ENCODE measurements at regions not wholly inside any gene's neighbourhood (a gene's known extent, or its start where the extent isn't known, plus 50 kb on each side); places are given as distances from the start of the nearest gene placed in this dataset.

DNA sequence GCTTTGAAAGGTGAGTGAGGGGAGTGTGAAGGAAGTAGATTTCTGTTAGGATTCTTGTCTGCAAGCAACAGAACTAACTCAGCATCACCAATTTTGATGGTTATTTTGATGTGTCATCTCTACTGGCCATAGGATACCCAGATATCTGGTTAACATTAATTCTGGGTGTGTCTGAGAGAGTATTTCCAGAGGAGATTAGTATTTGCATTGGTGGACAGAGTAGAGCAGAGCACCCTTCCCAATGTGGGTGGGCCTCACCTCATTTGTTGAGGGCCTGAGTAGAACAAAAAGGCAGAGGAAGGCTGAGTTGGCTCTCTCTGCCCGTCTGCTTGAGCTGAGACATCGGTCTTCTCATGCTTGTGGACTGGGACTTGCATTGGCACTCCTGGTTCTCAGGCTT is 121.8 kb upstream of the POU3F1 start:
- Histone ChIP-seq H3K27me3 (ENCODE audit: control insufficient read depth, low read length) (no peaks in the 10 kb centered on the region), H3K4me1 (ENCODE audit: control insufficient read depth, low read length) (peaks cover 15% of the 10 kb centered on the region), H3K4me2 (ENCODE audit: low read length) (no peak overlapping the region), H3K4me3 (ENCODE audit: low read length) (no peak overlapping the region), H3K9me2 (replicated peaks; ENCODE audit: control insufficient read depth, low read length) (no peaks in the 10 kb centered on the region), H3K36me3 (ENCODE audit: control insufficient read depth, low read length) (no peaks in the 10 kb centered on the region), H4K20me1 (ENCODE audit: control insufficient read depth, insufficient read depth, low read depth, low read length) (no peaks in the 10 kb centered on the region), H3K79me2 (ENCODE audit: control insufficient read depth, low read length) (no peaks in the 10 kb centered on the region), H3K27ac (ENCODE audit: low read depth, low read length) (no peak overlapping the region), H3F3A (ENCODE audit: control insufficient read depth, insufficient read depth) (no peaks in the 10 kb centered on the region), H3K9me3 (ENCODE audit: control insufficient read depth, insufficient read depth, low read length) (no peaks in the 10 kb centered on the region)
- no peak for TF ChIP-seq EZH2phosphoT487 (IDR thresholded peaks at IDR 0.05; ENCODE audit: borderline replicate concordance, low read length)
- TF ChIP-seq, protein P1, sequence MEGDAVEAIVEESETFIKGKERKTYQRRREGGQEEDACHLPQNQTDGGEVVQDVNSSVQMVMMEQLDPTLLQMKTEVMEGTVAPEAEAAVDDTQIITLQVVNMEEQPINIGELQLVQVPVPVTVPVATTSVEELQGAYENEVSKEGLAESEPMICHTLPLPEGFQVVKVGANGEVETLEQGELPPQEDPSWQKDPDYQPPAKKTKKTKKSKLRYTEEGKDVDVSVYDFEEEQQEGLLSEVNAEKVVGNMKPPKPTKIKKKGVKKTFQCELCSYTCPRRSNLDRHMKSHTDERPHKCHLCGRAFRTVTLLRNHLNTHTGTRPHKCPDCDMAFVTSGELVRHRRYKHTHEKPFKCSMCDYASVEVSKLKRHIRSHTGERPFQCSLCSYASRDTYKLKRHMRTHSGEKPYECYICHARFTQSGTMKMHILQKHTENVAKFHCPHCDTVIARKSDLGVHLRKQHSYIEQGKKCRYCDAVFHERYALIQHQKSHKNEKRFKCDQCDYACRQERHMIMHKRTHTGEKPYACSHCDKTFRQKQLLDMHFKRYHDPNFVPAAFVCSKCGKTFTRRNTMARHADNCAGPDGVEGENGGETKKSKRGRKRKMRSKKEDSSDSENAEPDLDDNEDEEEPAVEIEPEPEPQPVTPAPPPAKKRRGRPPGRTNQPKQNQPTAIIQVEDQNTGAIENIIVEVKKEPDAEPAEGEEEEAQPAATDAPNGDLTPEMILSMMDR (IDR thresholded peaks at IDR 0.05; ENCODE audit: low read depth, low read length, poor library complexity, severe bottlenecking) = no peak

- no peaks in the 10 kb centered on the region for H3K9me2 ChIP-seq (replicated peaks; ENCODE audit: control insufficient read depth, low read length)
- TF ChIP-seq EZH2phosphoT487 (IDR thresholded peaks at IDR 0.05; ENCODE audit: borderline replicate concordance, low read length) = no peak
- TF ChIP-seq, protein P1 (IDR thresholded peaks at IDR 0.05; ENCODE audit: low read depth, low read length, poor library complexity, severe bottlenecking) = no peak
Observed at GRCh38 chr1:38166461-38166860, 119.9 kb upstream of the POU3F1 start.

DNA sequence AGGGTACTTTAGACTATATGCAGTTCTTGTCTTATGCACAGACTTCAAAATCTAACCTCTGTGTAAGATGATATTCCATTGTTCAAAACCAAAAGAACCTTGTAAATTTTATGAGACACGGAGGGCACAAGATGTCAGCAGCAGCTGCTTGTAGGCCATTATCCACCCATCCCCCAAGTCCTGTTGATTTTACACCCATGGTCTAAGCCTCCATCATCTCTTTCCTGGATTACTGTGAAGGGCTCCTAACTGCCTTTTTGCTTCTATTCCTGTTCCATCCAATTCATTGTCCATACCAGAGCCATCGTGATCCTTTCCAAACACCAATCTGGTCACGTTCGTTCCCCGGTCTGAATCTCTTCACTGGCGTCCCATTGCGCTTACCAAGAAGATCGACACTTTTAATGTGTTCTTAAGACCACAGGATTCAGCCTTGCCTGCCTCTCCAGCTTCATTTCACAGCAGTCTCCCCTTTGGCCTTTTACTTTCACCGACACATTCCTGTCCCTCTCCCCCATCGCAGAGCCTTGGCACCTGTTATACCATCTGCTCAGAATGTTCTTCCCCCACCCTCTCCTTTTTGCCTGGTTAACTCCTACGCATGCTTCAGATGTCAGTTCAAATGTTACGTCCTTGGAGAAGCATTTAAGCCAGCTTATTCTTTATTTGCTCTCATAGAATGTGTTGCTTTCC is 107.3 kb upstream of the POU3F1 start:
- peak overlapping the region; percentile 81 for H3K4me2 ChIP-seq (ENCODE audit: low read length)

More at GRCh38 chr1:38166461-38166860, 119.9 kb upstream of the POU3F1 start:
- H3K36me3 ChIP-seq (ENCODE audit: control insufficient read depth, low read length) = no peaks in the 10 kb centered on the region
- H3F3A ChIP-seq (ENCODE audit: control insufficient read depth, insufficient read depth) = no peaks in the 10 kb centered on the region
- peaks cover 8% of the 10 kb centered on the region for H3K4me1 ChIP-seq (ENCODE audit: control insufficient read depth, low read length)
- H3K79me2 ChIP-seq (ENCODE audit: control insufficient read depth, low read length) = no peaks in the 10 kb centered on the region
- H3K9me3 ChIP-seq (ENCODE audit: control insufficient read depth, insufficient read depth, low read length) = no peaks in the 10 kb centered on the region
- H3K27ac ChIP-seq (ENCODE audit: low read depth, low read length) = no peak overlapping the region
- no peak overlapping the region for H3K4me2 ChIP-seq (ENCODE audit: low read length)
- no peaks in the 10 kb centered on the region for H4K20me1 ChIP-seq (ENCODE audit: control insufficient read depth, insufficient read depth, low read depth, low read length)
- no peak overlapping the region for H3K4me3 ChIP-seq (ENCODE audit: low read length)
- no peaks in the 10 kb centered on the region for H3K27me3 ChIP-seq (ENCODE audit: control insufficient read depth, low read length)

More for the DNA sequence above, 107.3 kb upstream of the POU3F1 start:
- Histone ChIP-seq H3K27ac (ENCODE audit: low read depth, low read length) (peak overlapping the region; percentile 96), H3K4me3 (ENCODE audit: low read length) (peak overlapping the region; percentile 63), H3K27me3 (ENCODE audit: control insufficient read depth, low read length) (no peaks in the 10 kb centered on the region), H3K4me1 (ENCODE audit: control insufficient read depth, low read length) (peaks cover 50% of the 10 kb centered on the region), H3K9me2 (replicated peaks; ENCODE audit: control insufficient read depth, low read length) (no peaks in the 10 kb centered on the region), H3K36me3 (ENCODE audit: control insufficient read depth, low read length) (no peaks in the 10 kb centered on the region), H4K20me1 (ENCODE audit: control insufficient read depth, insufficient read depth, low read depth, low read length) (no peaks in the 10 kb centered on the region), H3F3A (ENCODE audit: control insufficient read depth, insufficient read depth) (peaks cover 15% of the 10 kb centered on the region), H3K79me2 (ENCODE audit: control insufficient read depth, low read length) (no peaks in the 10 kb centered on the region), H3K9me3 (ENCODE audit: control insufficient read depth, insufficient read depth, low read length) (peaks cover 3% of the 10 kb centered on the region; the same call in 1 of the 2 replicates)
- no peak for TF ChIP-seq EZH2phosphoT487 (IDR thresholded peaks at IDR 0.05; ENCODE audit: borderline replicate concordance, low read length)
- TF ChIP-seq, protein P1 (IDR thresholded peaks at IDR 0.05; ENCODE audit: low read depth, low read length, poor library complexity, severe bottlenecking) = no peak

Data from DOHH2 (cell line).